ENCODE measurements at regions not wholly inside any gene's neighbourhood (a gene's known extent, or its start where the extent isn't known, plus 50 kb on each side); places are given as distances from the start of the nearest gene placed in this dataset.
A peak's percentile ranks its signal among the peaks of the same experiment; 100 is the strongest.

DNA sequence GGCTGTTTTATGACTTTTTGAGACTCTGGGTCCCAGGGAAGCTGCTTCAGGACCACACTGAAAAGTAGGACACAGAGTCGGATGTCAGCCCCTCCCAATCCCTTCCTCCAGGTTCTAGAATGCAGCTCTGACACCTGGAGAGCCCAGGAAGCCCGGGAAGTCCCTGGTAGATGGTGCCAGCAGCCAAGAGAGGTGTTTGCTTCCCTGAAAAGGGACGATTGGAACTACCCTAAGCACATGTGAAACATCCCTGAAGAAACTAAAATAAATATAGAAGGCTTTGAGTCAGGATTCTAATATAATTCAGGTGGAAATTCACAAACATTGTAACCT lies 163.2 kb upstream of the CYRIA start:
- 6 to 29% (median 16%) methylated on average over 3 of the region's 3 CpGs for whole genome bisulfite sequencing, 5 donors

DNA sequence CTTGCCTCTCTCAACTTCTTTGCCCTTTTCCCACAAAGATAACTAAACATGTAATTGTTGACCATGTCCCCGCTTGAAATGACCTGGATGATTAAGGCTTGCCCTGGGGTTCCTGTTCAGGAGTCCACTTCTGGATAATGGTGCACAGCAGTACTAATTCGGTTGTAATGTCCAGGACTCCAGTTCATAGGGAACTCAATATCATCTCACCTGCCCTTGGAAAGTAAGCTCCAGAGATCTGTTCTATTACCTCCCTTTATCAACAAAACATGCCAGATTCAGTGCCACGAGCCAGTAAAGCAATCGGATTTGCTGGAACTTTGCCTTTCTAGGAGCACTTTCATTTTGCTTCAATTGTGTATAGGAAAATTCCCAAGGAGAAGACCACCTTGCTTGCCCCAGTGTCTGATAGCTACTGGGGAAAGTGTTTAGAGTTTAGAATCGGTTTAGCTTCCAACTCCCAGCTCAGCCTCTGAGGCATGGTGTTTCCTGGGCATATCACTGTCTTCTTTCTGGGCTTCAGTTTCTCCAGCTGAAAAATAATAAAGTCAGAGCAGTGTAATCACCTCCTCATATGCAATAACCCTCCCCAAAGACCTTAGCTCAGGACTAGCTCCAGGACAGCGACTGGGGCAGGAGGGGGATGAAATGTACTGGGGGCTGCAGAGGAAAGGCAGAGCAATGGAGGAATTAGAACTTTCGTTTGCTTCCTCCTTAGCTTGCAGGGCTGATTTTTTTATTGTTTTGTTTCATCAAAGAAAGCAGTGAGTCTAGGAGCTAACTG lies 162.6 kb upstream of the CYRIA start:
- H3K9me3 ChIP-seq, result no peaks in the 10 kb centered on the region

More for the DNA sequence above, 163.2 kb upstream of the CYRIA start:
- no peaks in the 10 kb centered on the region for H3K9me3 ChIP-seq
- DNase-seq, result no peak
- intact Hi-C loops (cut with DNase I; ENCODE audit: low total_unique reads), result no loop called here
- H3K4me3 ChIP-seq, result peak overlapping the region in 1 of 4 donors; percentile 23
- H3K4me1 ChIP-seq, result peaks cover 0 to 9% (median 0%) of the 10 kb centered on the region in 4 donors
- TF ChIP-seq, protein P1, sequence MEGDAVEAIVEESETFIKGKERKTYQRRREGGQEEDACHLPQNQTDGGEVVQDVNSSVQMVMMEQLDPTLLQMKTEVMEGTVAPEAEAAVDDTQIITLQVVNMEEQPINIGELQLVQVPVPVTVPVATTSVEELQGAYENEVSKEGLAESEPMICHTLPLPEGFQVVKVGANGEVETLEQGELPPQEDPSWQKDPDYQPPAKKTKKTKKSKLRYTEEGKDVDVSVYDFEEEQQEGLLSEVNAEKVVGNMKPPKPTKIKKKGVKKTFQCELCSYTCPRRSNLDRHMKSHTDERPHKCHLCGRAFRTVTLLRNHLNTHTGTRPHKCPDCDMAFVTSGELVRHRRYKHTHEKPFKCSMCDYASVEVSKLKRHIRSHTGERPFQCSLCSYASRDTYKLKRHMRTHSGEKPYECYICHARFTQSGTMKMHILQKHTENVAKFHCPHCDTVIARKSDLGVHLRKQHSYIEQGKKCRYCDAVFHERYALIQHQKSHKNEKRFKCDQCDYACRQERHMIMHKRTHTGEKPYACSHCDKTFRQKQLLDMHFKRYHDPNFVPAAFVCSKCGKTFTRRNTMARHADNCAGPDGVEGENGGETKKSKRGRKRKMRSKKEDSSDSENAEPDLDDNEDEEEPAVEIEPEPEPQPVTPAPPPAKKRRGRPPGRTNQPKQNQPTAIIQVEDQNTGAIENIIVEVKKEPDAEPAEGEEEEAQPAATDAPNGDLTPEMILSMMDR (IDR thresholded peaks at IDR 0.05), result no peak
- no peak for TF ChIP-seq POLR2AphosphoS5 (IDR thresholded peaks at IDR 0.05)
- no peak for TF ChIP-seq POLR2A (IDR thresholded peaks at IDR 0.05)
- no peak for TF ChIP-seq EP300 (IDR thresholded peaks at IDR 0.05)
- no peak overlapping the region for H3K27ac ChIP-seq
- H3K36me3 ChIP-seq, result no peaks in the 10 kb centered on the region
- no peaks in the 10 kb centered on the region for H3K27me3 ChIP-seq

DNA sequence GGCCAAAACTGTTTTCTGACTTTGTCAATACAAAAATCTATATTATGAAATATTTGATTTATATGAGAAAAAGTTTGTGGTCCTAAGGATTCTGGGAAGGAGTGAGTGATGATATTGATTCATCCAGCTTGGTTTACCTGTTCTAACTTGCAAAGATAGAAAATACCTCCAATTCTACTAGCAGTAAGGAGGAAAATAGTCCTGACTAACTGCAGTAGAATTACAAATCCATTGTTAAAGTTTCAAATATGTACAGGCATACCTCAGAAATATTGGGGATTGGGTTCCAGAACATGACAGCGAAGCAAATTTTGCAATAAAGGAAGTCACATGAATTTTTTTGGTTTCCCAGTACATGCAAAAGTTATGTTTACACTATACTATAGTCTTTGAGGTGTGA lies 158.8 kb upstream of the CYRIA start:
- no peaks in the 10 kb centered on the region for H3K27me3 ChIP-seq
- WGBS, 5 donors, result 83 to 90% (median 87%) methylated on average over 1 of the region's 1 CpG
- DNase-seq, result no peak
- no peak for TF ChIP-seq POLR2AphosphoS5 (IDR thresholded peaks at IDR 0.05)
- no peak for TF ChIP-seq EP300 (IDR thresholded peaks at IDR 0.05)
- TF ChIP-seq, protein P1 (IDR thresholded peaks at IDR 0.05), result no peak
- no peak for TF ChIP-seq POLR2A (IDR thresholded peaks at IDR 0.05)
- H3K36me3 ChIP-seq, result no peaks in the 10 kb centered on the region
- no peaks in the 10 kb centered on the region for H3K9me3 ChIP-seq
- intact Hi-C loops (cut with DNase I; ENCODE audit: low total_unique reads), result no loop called here
- peaks cover 0 to 9% (median 0%) of the 10 kb centered on the region in 4 donors for H3K4me1 ChIP-seq
- no peak overlapping the region for H3K27ac ChIP-seq
- no peak overlapping the region for H3K4me3 ChIP-seq

More for the DNA sequence above, 162.6 kb upstream of the CYRIA start:
- Histone ChIP-seq H3K27ac (no peak overlapping the region), H3K4me3 (peak overlapping the region in 1 of 4 donors; percentile 23), H3K4me1 (peaks cover 0 to 9% (median 0%) of the 10 kb centered on the region in 4 donors), H3K27me3 (no peaks in the 10 kb centered on the region), H3K36me3 (no peaks in the 10 kb centered on the region)
- WGBS, 5 donors, result 26 to 60% (median 37%) methylated on average over 7 of the region's 7 CpGs
- no peak for TF ChIP-seq EP300 (IDR thresholded peaks at IDR 0.05)
- TF ChIP-seq, protein P1 (IDR thresholded peaks at IDR 0.05), result no peak
- no peak for TF ChIP-seq POLR2A (IDR thresholded peaks at IDR 0.05)
- TF ChIP-seq POLR2AphosphoS5 (IDR thresholded peaks at IDR 0.05), result no peak
- DNase-seq, result no peak
- intact Hi-C loops (cut with DNase I; ENCODE audit: low total_unique reads), result no loop called here

DNA sequence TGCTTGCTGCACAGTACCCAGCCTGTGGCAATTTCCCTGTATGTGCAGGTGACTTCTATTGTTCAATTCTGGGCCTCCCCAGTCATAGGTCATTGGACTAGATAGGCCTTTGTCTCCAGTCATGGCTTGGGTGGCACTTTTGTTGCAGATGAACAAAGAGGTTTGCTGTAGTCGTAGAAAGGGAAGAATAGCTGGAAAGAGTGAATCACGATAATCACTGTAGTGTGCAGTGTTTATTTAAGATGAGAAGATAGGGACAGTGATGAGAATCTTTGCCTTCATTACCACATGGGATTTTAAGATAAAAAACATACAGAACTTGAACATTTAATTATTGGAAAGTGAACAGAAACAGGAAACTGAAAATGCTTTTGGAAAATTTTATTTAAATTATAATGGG lies 156.1 kb upstream of the CYRIA start:
- H3K4me1 ChIP-seq, result no peaks in the 10 kb centered on the region
- no peaks in the 10 kb centered on the region for H3K36me3 ChIP-seq
- intact Hi-C loops (cut with DNase I; ENCODE audit: low total_unique reads), result no loop called here
- H3K9me3 ChIP-seq, result no peaks in the 10 kb centered on the region
- no peak overlapping the region for H3K4me3 ChIP-seq
- no peaks in the 10 kb centered on the region for H3K27me3 ChIP-seq
- H3K27ac ChIP-seq, result no peak overlapping the region
- no peak for TF ChIP-seq POLR2AphosphoS5 (IDR thresholded peaks at IDR 0.05)
- TF ChIP-seq, protein P1 (IDR thresholded peaks at IDR 0.05), result no peak
- no peak for TF ChIP-seq EP300 (IDR thresholded peaks at IDR 0.05)
- TF ChIP-seq POLR2A (IDR thresholded peaks at IDR 0.05), result no peak
- 62 to 78% (median 72%) methylated on average over 2 of the region's 2 CpGs for WGBS, 5 donors
- no peak for DNase-seq

All from stomach (tissue), 8 donors.